ENCODE measurements at regions not wholly inside any gene's neighbourhood (a gene's known extent, or its start where the extent isn't known, plus 50 kb on each side); places are given as distances from the start of the nearest gene placed in this dataset.

DNA sequence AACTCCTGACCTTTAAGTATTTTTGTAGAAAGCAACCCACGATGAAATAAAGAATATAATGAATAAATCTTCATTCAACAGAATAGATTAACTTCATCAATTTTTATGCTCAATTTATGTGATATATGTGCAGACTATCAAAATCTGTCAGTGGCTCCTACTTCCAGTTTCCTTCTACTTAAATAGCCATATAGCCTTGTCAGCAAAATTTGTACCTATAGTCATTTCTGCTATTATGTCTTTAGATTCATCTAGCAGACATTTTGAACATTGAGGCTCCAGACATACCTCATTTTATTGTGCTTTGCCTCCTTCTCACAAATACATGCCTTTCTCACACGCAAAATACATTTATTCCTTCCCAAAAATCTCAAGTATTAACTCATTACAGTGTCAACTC lies 971.7 kb downstream of the FAM133A start:
- Histone ChIP-seq H3K27me3 (no peaks in the 10 kb centered on the region), H3K27ac (no peak overlapping the region), H3K36me3 (no peaks in the 10 kb centered on the region), H3K4me3 (no peak overlapping the region), H3K9me3 (no peaks in the 10 kb centered on the region), H3K4me1 (no peaks in the 10 kb centered on the region)
- intact Hi-C loops (cut with DNase I), result no loop called here
- 54 to 64% methylated on average over 2 of the region's 2 CpGs for WGBS, 2 donors
- TF ChIP-seq, protein P1, sequence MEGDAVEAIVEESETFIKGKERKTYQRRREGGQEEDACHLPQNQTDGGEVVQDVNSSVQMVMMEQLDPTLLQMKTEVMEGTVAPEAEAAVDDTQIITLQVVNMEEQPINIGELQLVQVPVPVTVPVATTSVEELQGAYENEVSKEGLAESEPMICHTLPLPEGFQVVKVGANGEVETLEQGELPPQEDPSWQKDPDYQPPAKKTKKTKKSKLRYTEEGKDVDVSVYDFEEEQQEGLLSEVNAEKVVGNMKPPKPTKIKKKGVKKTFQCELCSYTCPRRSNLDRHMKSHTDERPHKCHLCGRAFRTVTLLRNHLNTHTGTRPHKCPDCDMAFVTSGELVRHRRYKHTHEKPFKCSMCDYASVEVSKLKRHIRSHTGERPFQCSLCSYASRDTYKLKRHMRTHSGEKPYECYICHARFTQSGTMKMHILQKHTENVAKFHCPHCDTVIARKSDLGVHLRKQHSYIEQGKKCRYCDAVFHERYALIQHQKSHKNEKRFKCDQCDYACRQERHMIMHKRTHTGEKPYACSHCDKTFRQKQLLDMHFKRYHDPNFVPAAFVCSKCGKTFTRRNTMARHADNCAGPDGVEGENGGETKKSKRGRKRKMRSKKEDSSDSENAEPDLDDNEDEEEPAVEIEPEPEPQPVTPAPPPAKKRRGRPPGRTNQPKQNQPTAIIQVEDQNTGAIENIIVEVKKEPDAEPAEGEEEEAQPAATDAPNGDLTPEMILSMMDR (IDR thresholded peaks at IDR 0.05), result no peak
- TF ChIP-seq POLR2A (IDR thresholded peaks at IDR 0.05), result no peak
- DNase-seq, result no peak

DNA sequence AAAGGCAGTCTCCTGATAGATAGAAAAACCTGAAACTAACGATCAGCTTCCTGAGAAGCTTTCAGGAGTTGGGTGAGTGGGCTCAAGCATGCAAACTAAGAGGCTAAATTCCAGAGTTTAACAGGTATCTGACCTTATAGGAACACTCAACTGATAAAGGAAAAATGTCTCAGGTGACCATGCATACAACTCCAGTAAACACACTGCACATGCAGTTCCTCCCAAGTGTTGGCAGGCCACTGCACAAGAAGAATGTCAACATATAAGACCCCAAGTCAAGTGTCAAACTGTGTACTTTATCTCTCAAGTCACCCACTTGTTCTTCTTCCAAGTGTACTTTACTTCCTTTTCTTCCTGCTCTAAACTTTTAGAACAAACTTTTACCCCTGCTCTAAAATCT lies 981.2 kb downstream of the FAM133A start:
- DNase-seq, result no peak
- WGBS, 2 donors, result 0 to 33% methylated on average over 1 of the region's 1 CpG
- no peaks in the 10 kb centered on the region for H3K27me3 ChIP-seq
- intact Hi-C loops (cut with DNase I), result no loop called here
- no peak overlapping the region for H3K4me3 ChIP-seq
- TF ChIP-seq, protein P1 (IDR thresholded peaks at IDR 0.05), result no peak
- no peak for TF ChIP-seq POLR2A (IDR thresholded peaks at IDR 0.05)
- H3K4me1 ChIP-seq, result no peaks in the 10 kb centered on the region
- H3K9me3 ChIP-seq, result no peaks in the 10 kb centered on the region
- H3K36me3 ChIP-seq, result no peaks in the 10 kb centered on the region
- H3K27ac ChIP-seq, result no peak overlapping the region

DNA sequence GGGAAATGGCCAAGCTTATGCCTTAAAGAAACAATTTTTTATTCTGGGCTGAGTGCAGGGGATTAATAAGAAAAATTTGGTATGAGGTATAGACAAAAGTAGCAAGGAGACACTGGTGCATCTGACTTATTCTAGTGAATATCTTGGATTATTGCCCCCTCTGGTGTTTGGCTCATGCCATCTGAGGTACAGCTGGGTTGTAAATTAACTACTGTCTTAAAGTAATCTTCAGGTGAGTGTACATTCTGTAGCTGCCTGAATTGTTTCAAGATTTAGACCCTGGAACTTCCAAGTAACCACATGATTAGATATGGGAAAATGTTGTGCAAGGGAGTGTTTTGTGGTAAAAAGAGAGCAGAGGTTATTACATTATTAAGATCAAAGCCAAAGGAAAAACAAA lies 988.7 kb downstream of the FAM133A start:
- Histone ChIP-seq H3K4me3 (no peak overlapping the region), H3K27me3 (no peaks in the 10 kb centered on the region), H3K9me3 (no peaks in the 10 kb centered on the region), H3K27ac (no peak overlapping the region), H3K36me3 (no peaks in the 10 kb centered on the region), H3K4me1 (no peaks in the 10 kb centered on the region)
- TF ChIP-seq POLR2A (IDR thresholded peaks at IDR 0.05), result no peak
- TF ChIP-seq, protein P1 (IDR thresholded peaks at IDR 0.05), result no peak
- no peak for DNase-seq
- intact Hi-C loops (cut with DNase I), result no loop called here

DNA sequence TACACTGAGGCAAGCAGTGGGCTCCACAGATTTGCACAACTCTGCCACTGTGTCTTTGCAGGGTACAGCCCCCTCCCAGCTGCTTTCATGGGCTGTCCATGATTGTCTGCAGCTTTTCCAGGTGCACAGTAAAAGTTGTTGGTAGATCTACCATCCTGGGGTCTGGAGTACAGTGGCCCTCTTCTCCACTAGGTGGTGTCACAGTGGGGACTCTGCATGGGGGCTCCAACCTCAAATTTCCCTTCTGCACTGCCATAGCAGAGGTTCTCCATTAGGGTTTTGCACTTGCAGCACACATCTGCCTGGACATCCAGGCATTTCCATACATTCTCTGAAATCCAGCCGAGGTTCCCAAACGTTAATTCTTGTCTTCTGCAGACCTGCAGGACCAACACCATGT lies 1002.3 kb downstream of the FAM133A start:
- H3K27ac ChIP-seq, result no peak overlapping the region
- no peak overlapping the region for H3K4me3 ChIP-seq
- intact Hi-C loops (cut with DNase I), result no loop called here
- H3K9me3 ChIP-seq, result no peaks in the 10 kb centered on the region
- no peak for TF ChIP-seq POLR2A (IDR thresholded peaks at IDR 0.05)
- TF ChIP-seq, protein P1 (IDR thresholded peaks at IDR 0.05), result no peak
- no peaks in the 10 kb centered on the region for H3K36me3 ChIP-seq
- WGBS, 2 donors, result 93% methylated on average over 2 of the region's 2 CpGs; no CpG with 5 or more reads in 1 of the 2 donors
- no peaks in the 10 kb centered on the region for H3K27me3 ChIP-seq
- no peaks in the 10 kb centered on the region for H3K4me1 ChIP-seq
- DNase-seq, result no peak

DNA sequence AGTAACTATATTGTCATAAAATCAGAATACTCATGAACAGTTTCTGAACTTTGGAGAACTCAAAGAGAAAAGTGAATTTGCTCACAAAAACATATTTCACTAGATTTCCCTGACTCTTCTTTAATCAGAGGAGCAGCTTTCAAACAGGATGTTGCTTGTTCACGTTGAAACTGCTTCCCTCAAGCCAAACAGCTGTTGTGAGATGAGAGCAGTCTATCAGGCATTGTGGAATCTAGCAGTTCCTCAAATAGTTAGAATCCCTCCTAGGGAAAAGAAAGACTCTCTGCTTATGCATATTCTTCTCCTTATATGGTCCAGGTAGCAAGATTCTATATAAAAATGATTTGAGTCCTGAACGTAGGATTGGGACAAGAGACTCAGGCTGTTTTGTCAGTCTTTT lies 1012.1 kb downstream of the FAM133A start:
- Histone ChIP-seq H3K9me3 (no peaks in the 10 kb centered on the region), H3K4me3 (no peak overlapping the region), H3K4me1 (no peaks in the 10 kb centered on the region), H3K36me3 (no peaks in the 10 kb centered on the region), H3K27me3 (no peaks in the 10 kb centered on the region), H3K27ac (no peak overlapping the region)
- no peak for TF ChIP-seq POLR2A (IDR thresholded peaks at IDR 0.05)
- TF ChIP-seq, protein P1 (IDR thresholded peaks at IDR 0.05), result no peak
- DNase-seq, result no peak
- intact Hi-C loops (cut with DNase I), result no loop called here
- WGBS, 2 donors, result 23 to 29% methylated on average over 2 of the region's 2 CpGs
